ENCODE measurements at regions not wholly inside any gene's neighbourhood (a gene's known extent, or its start where the extent isn't known, plus 50 kb on each side); places are given as distances from the start of the nearest gene placed in this dataset.

- no peak for DNase-seq (ENCODE audit: low read depth, low spot score)
Observed at GRCh38 chr15:66901336-66902100, 163.9 kb upstream of the SMAD3 start.

- no peak for DNase-seq (ENCODE audit: low read depth, low spot score)
Observed at GRCh38 chr15:66905185-66905584, 160.2 kb upstream of the SMAD3 start.

DNA sequence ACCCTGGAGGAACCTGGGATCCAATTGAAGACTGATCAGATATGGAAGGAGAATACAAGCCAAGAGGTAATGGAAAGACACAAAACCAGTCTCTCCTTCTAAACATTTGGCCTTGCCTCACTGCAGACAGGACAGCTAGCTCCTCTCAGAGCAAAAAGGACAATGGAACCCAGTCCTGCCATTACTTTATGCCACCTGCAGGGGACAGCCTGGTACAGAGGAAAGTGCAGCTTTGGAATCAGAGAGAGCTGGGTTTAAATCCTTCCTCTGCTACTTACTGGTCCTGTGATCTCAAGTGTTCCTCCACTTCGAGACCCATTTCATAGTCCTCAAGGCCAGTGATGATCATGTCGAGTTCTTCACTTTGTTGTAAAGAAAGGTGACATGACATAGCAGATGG, 159.4 kb upstream of the SMAD3 start:
- no peak for DNase-seq (ENCODE audit: low read depth, low spot score)

GRCh38 chr15:66906668-66907614, 158.5 kb upstream of the SMAD3 start:
- DNase-seq (ENCODE audit: low read depth, low spot score) = no peak

- DNase-seq (ENCODE audit: low read depth, low spot score) = no peak
Observed at GRCh38 chr15:66907826-66908743, 157.3 kb upstream of the SMAD3 start.

- DNase-seq (ENCODE audit: low read depth, low spot score) = no peak
Observed at GRCh38 chr15:66908744-66909095, 156.7 kb upstream of the SMAD3 start.

GRCh38 chr15:66909381-66909890, 156.0 kb upstream of the SMAD3 start:
- DNase-seq (ENCODE audit: low read depth, low spot score) = no peak

DNA sequence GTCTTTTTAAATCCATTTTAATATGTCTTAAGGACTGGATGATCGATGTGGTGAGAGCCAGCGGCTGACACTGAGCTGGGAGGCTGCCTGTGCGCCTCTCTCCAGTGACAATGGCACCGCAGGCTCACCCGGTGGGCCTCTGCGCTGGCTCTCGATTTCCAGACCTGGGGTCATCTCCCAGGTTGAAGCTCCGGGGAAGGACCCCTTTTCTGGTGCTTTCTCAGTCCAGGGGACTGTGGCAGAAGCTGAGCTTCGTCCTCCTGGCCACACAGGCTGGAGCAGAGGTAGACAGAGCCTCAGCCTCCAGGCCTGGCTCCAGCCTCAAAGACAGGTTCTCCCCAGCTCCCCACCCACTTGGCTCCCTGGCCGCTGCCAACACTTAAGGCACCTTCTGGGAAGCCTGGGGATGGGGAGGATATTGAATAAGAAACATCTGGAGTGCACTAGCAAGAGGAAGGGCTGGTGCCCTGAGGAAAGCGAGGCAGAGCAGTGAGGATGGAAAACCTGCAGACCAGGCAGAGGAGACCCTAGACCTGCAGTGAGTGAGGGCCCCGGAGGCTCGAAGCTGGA, 154.2 kb upstream of the SMAD3 start:
- DNase-seq (ENCODE audit: low read depth, low spot score) = no peak

- no peak for DNase-seq (ENCODE audit: low read depth, low spot score)
Observed at GRCh38 chr15:66912001-66912400, 153.4 kb upstream of the SMAD3 start.

GRCh38 chr15:66912441-66912840, 153.0 kb upstream of the SMAD3 start:
- no peak for DNase-seq (ENCODE audit: low read depth, low spot score)

GRCh38 chr15:66917904-66918448, 147.4 kb upstream of the SMAD3 start:
- no peak for DNase-seq (ENCODE audit: low read depth, low spot score)

DNA sequence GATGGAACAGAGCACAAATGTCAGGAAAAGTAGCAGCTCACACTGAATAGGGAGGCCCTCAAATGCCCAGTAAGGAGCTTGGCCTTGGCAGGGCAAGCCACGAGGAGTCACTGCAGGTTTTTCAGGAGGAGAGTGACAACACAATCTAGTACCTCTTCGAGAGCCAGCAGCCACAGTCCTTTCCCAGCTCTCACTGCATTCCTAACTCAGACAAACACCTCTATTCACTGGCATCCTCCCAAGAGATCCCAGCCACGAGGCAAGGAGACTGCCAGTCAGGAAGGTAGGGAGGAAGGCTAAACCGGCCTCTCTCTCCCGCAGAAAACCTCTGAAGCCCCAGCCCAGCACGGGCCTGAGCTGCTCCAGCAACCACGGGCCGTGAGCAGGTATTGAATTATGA, 146.0 kb upstream of the SMAD3 start:
- DNase-seq (ENCODE audit: low read depth, low spot score) = no peak

GRCh38 chr15:66921319-66921915, 144.0 kb upstream of the SMAD3 start:
- no peak for DNase-seq (ENCODE audit: low read depth, low spot score)

GRCh38 chr15:66922608-66923007, 142.8 kb upstream of the SMAD3 start:
- no peak for DNase-seq (ENCODE audit: low read depth, low spot score)

- no peak for DNase-seq (ENCODE audit: low read depth, low spot score)
Observed at GRCh38 chr15:66923438-66923881, 141.9 kb upstream of the SMAD3 start.

- no peak for DNase-seq (ENCODE audit: low read depth, low spot score)
Observed at GRCh38 chr15:66924889-66925288, 140.5 kb upstream of the SMAD3 start.

DNA sequence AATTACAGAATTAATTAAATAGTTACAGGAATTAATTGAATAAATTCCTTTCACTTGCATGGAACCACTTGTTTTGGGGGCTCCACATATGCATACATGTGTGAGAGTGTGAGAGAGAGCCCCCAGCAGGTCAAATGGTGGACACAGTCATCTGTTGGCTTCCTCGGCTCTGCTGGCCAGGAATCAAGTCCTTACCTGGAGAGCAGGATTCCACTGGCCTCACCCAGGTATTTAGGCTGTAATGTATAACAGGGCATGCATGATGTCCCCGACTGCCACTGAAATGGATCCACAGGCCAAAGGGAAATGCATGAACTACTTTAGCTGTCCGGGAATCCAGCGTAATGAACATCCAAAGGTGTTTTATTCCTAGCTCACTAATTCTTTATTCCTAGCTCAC, 139.7 kb upstream of the SMAD3 start:
- no peak for DNase-seq (ENCODE audit: low read depth, low spot score)

DNA sequence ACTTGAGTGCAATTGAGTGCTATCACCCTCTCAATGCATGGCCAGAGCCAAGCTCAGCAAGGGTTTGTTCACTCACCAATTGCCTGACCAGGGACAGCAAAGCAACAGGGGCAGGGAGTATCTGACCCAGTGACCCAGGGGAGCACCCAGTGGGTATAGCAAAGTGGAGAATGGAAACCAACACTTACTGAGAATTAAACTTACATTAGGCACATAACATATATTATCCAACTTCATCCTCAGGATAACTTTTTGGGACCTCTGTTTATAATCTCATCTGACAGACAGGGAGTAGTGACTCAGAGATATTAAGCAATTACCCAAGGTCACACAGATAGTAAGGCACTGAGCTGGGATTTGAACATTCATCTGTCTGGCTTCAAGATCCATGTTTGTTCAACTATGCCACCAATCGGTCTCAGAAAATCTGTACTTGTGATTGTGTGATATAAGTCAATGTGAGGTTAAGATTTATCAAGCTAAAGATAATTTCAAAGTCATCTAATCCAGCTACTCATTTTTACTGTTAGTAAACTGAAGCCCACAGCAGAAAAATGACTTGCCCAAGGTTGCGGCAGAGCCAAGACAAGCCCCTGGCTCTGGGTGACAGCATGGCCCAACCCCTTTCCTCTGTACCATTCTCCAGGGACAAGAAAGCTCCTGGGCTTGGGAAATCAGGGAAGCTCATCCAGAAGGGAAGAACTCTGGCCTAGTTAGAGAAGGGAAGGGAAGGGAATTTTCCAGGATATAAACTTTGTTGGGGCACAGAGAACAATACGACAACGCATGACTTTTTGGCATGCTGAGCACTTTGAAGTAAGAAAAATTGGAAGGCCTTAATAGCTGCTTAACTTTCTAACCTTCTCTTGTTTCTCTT, 138.0 kb upstream of the SMAD3 start:
- no peak for DNase-seq (ENCODE audit: low read depth, low spot score)

GRCh38 chr15:66928101-66928500, 137.3 kb upstream of the SMAD3 start:
- DNase-seq (ENCODE audit: low read depth, low spot score) = no peak

Measured in smooth muscle cell of the brain vasculature (primary cell).